Liver (tissue), 3 donors: ENCODE measurements at regions not wholly inside any gene's neighbourhood (a gene's known extent, or its start where the extent isn't known, plus 50 kb on each side); places are given as distances from the start of the nearest gene placed in this dataset.

ENCODE experiments used
- GABPA ChIP-seq, 2 donors: IDR thresholded peaks in 1 of 2; conservative IDR thresholded peaks in 1 of 2; 2 replicates each; pipeline ENCODE4 v1.6.1; 2016; ENCODE audit warnings: antibody characterized with exemption in 2 of 2, mild to moderate bottlenecking in 1 of 2, moderate library complexity in 1 of 2
- HNF4A ChIP-seq, 2 donors: conservative IDR thresholded peaks; 2 replicates each; pipeline ENCODE4 v1.6.1; 2016; ENCODE audit warnings: antibody characterized with exemption in 2 of 2, mild to moderate bottlenecking in 2 of 2
- HNF4G ChIP-seq: IDR thresholded peaks from 2 replicates; pipeline ENCODE4 v1.6.1; 2016; ENCODE audit warnings: antibody characterized with exemption
- JUND ChIP-seq, 2 donors: IDR thresholded peaks; 2 replicates each; pipeline ENCODE4 v1.6.1; 2016; ENCODE audit warnings: antibody characterized with exemption in 2 of 2
- REST ChIP-seq: IDR thresholded peaks from 2 replicates; pipeline ENCODE4 v1.6.1; 2016; ENCODE audit warnings: antibody characterized with exemption, mild to moderate bottlenecking
- RXRA ChIP-seq, 2 donors: IDR thresholded peaks; 2 replicates each; pipeline ENCODE4 v1.6.1; 2017 to 2018; ENCODE audit warnings: antibody characterized with exemption in 2 of 2, mild to moderate bottlenecking in 1 of 2
- TAF1 ChIP-seq: conservative IDR thresholded peaks from 2 replicates; pipeline ENCODE4 v1.6.1; 2016; ENCODE audit warnings: antibody characterized with exemption, mild to moderate bottlenecking
- YY1 ChIP-seq: IDR thresholded peaks from 2 replicates; pipeline ENCODE4 v1.6.1; 2016; ENCODE audit warnings: antibody characterized with exemption, mild to moderate bottlenecking
- ZBTB33 ChIP-seq: IDR thresholded peaks from 2 replicates; pipeline ENCODE4 v1.6.1; 2016; ENCODE audit warnings: antibody characterized with exemption
- TF ChIP-seq, protein P1 (sequence below): fragments of 150-350 bp; IDR thresholded peaks from 2 replicates; pipeline ENCODE4 v1.5.1; 2017; ENCODE audit warnings: improper control_type of control experiment, low read depth, low read length; ENCODE audit not compliant: missing input control
- TF ChIP-seq, protein P2 (sequence below): IDR thresholded peaks from 2 replicates; pipeline ENCODE4 v1.6.1; 2016; ENCODE audit warnings: antibody characterized with exemption
- donor health status: healthy.
- donor health status: healthy.

DNA sequence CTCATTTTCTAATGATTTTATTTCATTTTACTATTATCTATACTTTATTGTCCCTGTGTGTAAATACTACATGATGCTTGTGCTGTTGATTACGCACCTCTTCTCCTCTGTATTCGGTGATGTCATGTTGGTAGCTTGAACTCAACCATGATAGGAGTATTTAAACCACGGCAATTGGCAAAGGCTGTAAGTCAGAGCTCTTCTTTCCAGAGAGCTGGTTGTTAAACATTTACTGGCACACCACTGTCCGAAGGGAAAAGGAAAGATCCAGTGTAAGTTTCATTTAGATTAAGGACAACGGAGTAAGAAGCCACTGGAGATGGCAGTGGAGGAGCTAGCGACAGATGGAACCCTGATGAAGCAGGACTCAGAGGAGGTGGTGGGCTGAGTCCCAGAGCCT, 93.4 kb upstream of the KCNE2 start:
- no peak for TF ChIP-seq GABPA (IDR thresholded peaks at IDR 0.05 in 1 of 2, conservative IDR thresholded peaks at IDR 0.05 in 1 of 2)
- no peak for TF ChIP-seq ZBTB33
- TF ChIP-seq, protein P1, sequence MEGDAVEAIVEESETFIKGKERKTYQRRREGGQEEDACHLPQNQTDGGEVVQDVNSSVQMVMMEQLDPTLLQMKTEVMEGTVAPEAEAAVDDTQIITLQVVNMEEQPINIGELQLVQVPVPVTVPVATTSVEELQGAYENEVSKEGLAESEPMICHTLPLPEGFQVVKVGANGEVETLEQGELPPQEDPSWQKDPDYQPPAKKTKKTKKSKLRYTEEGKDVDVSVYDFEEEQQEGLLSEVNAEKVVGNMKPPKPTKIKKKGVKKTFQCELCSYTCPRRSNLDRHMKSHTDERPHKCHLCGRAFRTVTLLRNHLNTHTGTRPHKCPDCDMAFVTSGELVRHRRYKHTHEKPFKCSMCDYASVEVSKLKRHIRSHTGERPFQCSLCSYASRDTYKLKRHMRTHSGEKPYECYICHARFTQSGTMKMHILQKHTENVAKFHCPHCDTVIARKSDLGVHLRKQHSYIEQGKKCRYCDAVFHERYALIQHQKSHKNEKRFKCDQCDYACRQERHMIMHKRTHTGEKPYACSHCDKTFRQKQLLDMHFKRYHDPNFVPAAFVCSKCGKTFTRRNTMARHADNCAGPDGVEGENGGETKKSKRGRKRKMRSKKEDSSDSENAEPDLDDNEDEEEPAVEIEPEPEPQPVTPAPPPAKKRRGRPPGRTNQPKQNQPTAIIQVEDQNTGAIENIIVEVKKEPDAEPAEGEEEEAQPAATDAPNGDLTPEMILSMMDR: no peak
- no peak for TF ChIP-seq REST
- TF ChIP-seq YY1: no peak
- no peak for TF ChIP-seq HNF4A (conservative IDR thresholded peaks at IDR 0.05)
- TF ChIP-seq, protein P2, sequence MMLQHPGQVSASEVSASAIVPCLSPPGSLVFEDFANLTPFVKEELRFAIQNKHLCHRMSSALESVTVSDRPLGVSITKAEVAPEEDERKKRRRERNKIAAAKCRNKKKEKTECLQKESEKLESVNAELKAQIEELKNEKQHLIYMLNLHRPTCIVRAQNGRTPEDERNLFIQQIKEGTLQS: no peak
- no peak for TF ChIP-seq JUND (IDR thresholded peaks at IDR 0.05)
- no peak for TF ChIP-seq HNF4G
- TF ChIP-seq TAF1: no peak
- TF ChIP-seq RXRA (IDR thresholded peaks at IDR 0.05): no peak
